ENCODE measurements at regions not wholly inside any gene's neighbourhood (a gene's known extent, or its start where the extent isn't known, plus 50 kb on each side); places are given as distances from the start of the nearest gene placed in this dataset.

DNA sequence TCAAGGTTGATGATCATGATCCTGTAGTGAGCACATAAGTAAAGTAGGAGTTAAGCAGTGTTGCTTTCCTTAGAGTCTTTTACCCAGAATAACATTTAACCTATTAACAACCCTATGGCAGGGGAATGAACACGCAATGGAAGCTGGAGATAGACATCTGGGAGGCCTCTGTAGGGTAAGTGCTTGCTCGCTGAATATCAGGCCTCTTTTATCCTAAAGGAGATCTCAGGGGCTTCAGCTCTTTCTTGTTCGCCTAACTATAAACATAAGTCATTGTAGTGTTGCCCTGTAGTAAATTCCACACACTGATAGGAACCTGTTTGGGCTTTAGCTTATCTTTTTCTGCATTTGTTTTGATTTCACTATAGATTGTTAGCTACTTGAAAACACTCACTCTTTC is 174.4 kb upstream of the TCF4 start:
- TF ChIP-seq, protein P1, sequence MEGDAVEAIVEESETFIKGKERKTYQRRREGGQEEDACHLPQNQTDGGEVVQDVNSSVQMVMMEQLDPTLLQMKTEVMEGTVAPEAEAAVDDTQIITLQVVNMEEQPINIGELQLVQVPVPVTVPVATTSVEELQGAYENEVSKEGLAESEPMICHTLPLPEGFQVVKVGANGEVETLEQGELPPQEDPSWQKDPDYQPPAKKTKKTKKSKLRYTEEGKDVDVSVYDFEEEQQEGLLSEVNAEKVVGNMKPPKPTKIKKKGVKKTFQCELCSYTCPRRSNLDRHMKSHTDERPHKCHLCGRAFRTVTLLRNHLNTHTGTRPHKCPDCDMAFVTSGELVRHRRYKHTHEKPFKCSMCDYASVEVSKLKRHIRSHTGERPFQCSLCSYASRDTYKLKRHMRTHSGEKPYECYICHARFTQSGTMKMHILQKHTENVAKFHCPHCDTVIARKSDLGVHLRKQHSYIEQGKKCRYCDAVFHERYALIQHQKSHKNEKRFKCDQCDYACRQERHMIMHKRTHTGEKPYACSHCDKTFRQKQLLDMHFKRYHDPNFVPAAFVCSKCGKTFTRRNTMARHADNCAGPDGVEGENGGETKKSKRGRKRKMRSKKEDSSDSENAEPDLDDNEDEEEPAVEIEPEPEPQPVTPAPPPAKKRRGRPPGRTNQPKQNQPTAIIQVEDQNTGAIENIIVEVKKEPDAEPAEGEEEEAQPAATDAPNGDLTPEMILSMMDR (IDR thresholded peaks at IDR 0.05; ENCODE audit: insufficient read depth, low read depth, low read length), result no peak
- no peak for TF ChIP-seq EZH2 (IDR thresholded peaks at IDR 0.05; ENCODE audit: insufficient read depth, low read length)
